Ovary (tissue), 7 donors: ENCODE measurements at regions not wholly inside any gene's neighbourhood (a gene's known extent, or its start where the extent isn't known, plus 50 kb on each side); places are given as distances from the start of the nearest gene placed in this dataset.

Experiments used
- DNase-seq, 5 donors: peaks; one replicate each; pipeline ENCODE4 v3.0.0-alpha.2; 2019 to 2020
- H3K27ac ChIP-seq, 2 donors: fragments of 200-600 bp; one replicate each; pipeline versions ENCODE4 v1.5.1 to v1.8.0; 2019 to 2022
- H3K27me3 ChIP-seq: fragments of 200-600 bp; one replicate; pipeline ENCODE4 v1.8.0; 2022
- H3K36me3 ChIP-seq: fragments of 200-600 bp; sonication (generic); one replicate; pipeline ENCODE4 v1.5.1; 2019
- H3K4me1 ChIP-seq: one replicate; pipeline ENCODE4 v1.8.1; 2013; ENCODE audit warnings: mild to moderate bottlenecking, moderate library complexity; ENCODE audit not compliant: insufficient read depth
- H3K4me3 ChIP-seq: fragments of 200-600 bp; sonication (generic); one replicate; pipeline ENCODE4 v1.5.1; 2017
- H3K9me3 ChIP-seq, 2 donors: fragments of 200-600 bp in 1 of 2; sonication (generic) in 1 of 2; one replicate each; pipeline versions ENCODE4 v1.5.1 to v1.8.1; 2013 to 2019; ENCODE audit warnings: mild to moderate bottlenecking in 1 of 2, moderate library complexity in 1 of 2
- EP300 ChIP-seq: sonication (generic); formaldehyde crosslinking; IDR thresholded peaks from one replicate; pipeline ENCODE4 v1.6.1; 2017; ENCODE audit warnings: antibody characterized with exemption
- POLR2A ChIP-seq: fragments of 450-650 bp; IDR thresholded peaks from one replicate; pipeline ENCODE4 v1.6.1; 2017; ENCODE audit warnings: antibody characterized with exemption, mild to moderate bottlenecking, moderate library complexity
- WGBS, 3 donors: extraction: QIAGEN DNeasy Blood & Tissue Kit in 1 of 3; methylation state at CpG; one replicate each; pipeline versions ENCODE4 v1.1.5 to v1.1.7; 2013 to 2017; 5-methylcytosine and 5-hydroxymethylcytosine counted together
- intact Hi-C, 4 donors: fragments of 100-400 bp; cut with DNase I; formaldehyde crosslinking; loops; one replicate each; pipeline versions ENCODE4 v1.11.0 to v1.15.1; 2022 to 2023
- TF ChIP-seq, protein P1 (sequence below), 3 donors: fragments of 450-650 bp in 2 of 3; fragments of 200-600 bp in 1 of 3; IDR thresholded peaks; one replicate each; pipeline versions ENCODE4 v1.5.1 to v1.8.0; 2016 to 2022; ENCODE audit warnings: antibody characterized with exemption in 3 of 3, mild to moderate bottlenecking in 1 of 3
- donor health status: DM: no; HTN: no; CAD: no; lungs with moderate emphysema.
- donor health status: DM: no; HTN: no; CAD: no.
- donor health status: Bipolar disorder and iron deficiency.
- donor health status: DM: no; HTN: no; CAD: no.
- donor health status: DM: yes; HTN: yes; CAD: no.

DNA sequence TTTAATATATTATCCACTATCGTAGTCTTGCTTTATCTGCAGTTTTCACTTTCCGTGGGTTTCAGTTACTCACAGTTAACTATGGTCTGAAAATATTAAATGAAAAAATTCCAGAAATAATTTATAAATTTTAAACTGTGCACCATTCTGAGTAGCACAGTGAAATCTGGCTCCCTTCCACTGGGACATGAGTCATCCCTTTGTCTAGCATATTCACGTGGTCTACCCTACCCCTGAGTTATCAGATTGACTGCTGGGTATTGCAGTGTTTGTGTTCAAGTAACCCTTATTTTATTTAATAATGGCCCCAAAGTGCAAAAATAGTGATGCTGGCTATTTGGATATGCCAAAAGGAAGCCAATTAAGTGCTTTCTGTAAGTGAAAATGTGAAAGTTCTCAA lies 539.5 kb upstream of the AGTR1 start:
- no peak for DNase-seq
- Histone ChIP-seq H3K27ac (no peak overlapping the region), H3K36me3 (no peaks in the 10 kb centered on the region), H3K9me3 (no peaks in the 10 kb centered on the region), H3K4me3 (no peak overlapping the region), H3K27me3 (no peaks in the 10 kb centered on the region), H3K4me1 (no peaks in the 10 kb centered on the region)
- WGBS, 3 donors = 45 to 50% (median 48%) methylated on average over 3 of the region's 3 CpGs
- intact Hi-C loops = no loop called here
- TF ChIP-seq POLR2A (no peak), EP300 (no peak)

DNA sequence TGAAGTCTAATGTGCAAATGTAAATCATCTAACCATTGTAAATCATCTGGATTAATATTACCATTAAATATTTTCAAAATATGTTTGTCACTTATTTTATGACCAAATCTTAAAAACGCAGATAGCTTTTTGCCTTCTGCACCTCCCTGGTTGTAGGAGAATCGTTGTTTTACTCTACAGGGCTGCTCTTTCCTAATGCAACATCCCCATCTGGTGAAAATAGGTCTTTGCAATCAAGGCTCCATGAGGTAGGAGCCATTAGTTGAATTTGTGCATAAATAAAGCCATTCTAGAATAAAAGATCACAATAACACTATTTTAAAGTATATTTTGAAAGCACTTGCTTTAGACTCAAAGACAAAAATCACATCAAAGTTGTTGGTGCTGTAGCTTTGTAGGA lies 535.6 kb upstream of the AGTR1 start:
- intact Hi-C loops = no loop called here
- TF ChIP-seq POLR2A (no peak), EP300 (no peak)
- TF ChIP-seq, protein P1, sequence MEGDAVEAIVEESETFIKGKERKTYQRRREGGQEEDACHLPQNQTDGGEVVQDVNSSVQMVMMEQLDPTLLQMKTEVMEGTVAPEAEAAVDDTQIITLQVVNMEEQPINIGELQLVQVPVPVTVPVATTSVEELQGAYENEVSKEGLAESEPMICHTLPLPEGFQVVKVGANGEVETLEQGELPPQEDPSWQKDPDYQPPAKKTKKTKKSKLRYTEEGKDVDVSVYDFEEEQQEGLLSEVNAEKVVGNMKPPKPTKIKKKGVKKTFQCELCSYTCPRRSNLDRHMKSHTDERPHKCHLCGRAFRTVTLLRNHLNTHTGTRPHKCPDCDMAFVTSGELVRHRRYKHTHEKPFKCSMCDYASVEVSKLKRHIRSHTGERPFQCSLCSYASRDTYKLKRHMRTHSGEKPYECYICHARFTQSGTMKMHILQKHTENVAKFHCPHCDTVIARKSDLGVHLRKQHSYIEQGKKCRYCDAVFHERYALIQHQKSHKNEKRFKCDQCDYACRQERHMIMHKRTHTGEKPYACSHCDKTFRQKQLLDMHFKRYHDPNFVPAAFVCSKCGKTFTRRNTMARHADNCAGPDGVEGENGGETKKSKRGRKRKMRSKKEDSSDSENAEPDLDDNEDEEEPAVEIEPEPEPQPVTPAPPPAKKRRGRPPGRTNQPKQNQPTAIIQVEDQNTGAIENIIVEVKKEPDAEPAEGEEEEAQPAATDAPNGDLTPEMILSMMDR (IDR thresholded peaks at IDR 0.05) = no peak
- Histone ChIP-seq H3K9me3 (no peaks in the 10 kb centered on the region), H3K27ac (no peak overlapping the region), H3K27me3 (no peaks in the 10 kb centered on the region), H3K4me1 (no peaks in the 10 kb centered on the region), H3K4me3 (no peak overlapping the region), H3K36me3 (no peaks in the 10 kb centered on the region)
- DNase-seq = no peak
- 42 to 57% (median 48%) methylated on average over 2 of the region's 2 CpGs for WGBS, 3 donors

DNA sequence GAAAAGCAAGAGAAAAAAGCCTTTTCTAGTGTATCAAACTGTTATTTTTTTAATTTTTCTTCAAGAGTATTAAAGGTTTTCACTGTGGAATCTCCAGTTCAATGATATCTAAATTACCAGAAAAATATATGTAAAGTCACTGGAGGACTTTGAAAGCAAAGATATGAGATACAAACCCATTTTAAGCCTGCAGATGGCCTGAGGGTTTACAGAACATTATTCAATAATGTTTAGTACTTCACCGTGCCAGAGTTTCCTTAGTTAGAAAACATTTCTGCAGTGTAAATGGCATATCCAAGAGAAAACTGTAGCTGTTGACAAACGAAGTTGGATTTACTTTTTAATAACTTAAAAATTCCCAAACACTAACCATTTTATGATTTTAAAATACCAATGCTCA lies 529.4 kb upstream of the AGTR1 start:
- H3K9me3 ChIP-seq = no peaks in the 10 kb centered on the region
- intact Hi-C loops = no loop called here
- TF ChIP-seq EP300 (no peak), POLR2A (no peak)
- TF ChIP-seq, protein P1 (IDR thresholded peaks at IDR 0.05) = no peak
- H3K4me1 ChIP-seq = no peaks in the 10 kb centered on the region
- 35 to 47% (median 47%) methylated on average over 2 of the region's 2 CpGs for WGBS, 3 donors
- no peaks in the 10 kb centered on the region for H3K27me3 ChIP-seq
- no peak overlapping the region for H3K27ac ChIP-seq
- DNase-seq = no peak
- H3K4me3 ChIP-seq = no peak overlapping the region
- no peaks in the 10 kb centered on the region for H3K36me3 ChIP-seq

DNA sequence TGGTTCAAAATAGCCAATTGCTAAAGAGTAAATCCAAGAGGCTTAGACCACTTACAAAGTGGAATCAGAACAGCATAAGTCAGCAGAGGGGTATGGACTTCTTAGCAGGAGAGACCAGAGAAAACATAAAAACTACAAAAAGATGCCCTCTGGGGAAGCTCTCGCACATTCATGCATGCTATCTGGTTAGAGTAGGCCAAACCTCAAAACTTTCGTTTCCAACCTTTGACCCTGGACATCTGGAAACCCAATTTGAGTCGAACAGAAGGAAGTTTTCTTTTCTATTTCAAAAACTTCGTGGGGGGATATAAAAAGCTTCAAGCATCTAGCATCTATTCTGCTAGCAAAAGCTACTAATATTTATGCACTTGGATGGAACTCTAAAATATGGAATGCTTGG lies 523.9 kb upstream of the AGTR1 start:
- Histone ChIP-seq H3K27me3 (no peaks in the 10 kb centered on the region), H3K9me3 (no peaks in the 10 kb centered on the region), H3K27ac (no peak overlapping the region), H3K36me3 (no peaks in the 10 kb centered on the region), H3K4me1 (no peaks in the 10 kb centered on the region), H3K4me3 (no peak overlapping the region)
- no peak for TF ChIP-seq EP300
- TF ChIP-seq, protein P1 (IDR thresholded peaks at IDR 0.05) = no peak
- no peak for TF ChIP-seq POLR2A
- WGBS, 3 donors = 17 to 34% (median 28%) methylated on average over 4 of the region's 4 CpGs
- intact Hi-C loops = no loop called here
- no peak for DNase-seq

DNA sequence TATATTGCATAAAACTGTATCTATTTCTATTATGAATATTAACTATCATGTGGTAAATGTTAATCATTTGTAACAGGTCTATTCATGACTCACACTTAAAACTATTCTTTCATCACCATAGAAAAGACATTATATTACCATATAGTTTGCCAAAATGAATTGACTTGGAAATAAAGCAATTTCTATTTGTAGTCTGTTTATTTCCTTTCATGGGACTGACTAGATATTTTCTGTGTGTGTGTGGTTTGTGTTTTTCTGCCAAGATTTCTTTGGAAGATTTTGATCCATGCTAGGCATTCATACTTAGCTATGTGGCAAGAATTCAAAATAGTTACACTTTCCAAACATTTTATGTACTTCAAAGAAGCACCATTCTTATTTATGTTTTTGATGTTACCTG lies 522.5 kb upstream of the AGTR1 start:
- no peaks in the 10 kb centered on the region for H3K4me1 ChIP-seq
- intact Hi-C loops = no loop called here
- no peak for DNase-seq
- no peaks in the 10 kb centered on the region for H3K9me3 ChIP-seq
- H3K27ac ChIP-seq = no peak overlapping the region
- TF ChIP-seq, protein P1 (IDR thresholded peaks at IDR 0.05) = no peak
- no peak for TF ChIP-seq POLR2A
- TF ChIP-seq EP300 = no peak
- H3K4me3 ChIP-seq = no peak overlapping the region
- H3K27me3 ChIP-seq = no peaks in the 10 kb centered on the region
- H3K36me3 ChIP-seq = no peaks in the 10 kb centered on the region
